Astrocyte (in vitro differentiated cells and primary cell): ENCODE measurements at regions not wholly inside any gene's neighbourhood (a gene's known extent, or its start where the extent isn't known, plus 50 kb on each side); places are given as distances from the start of the nearest gene placed in this dataset.

Experiments used
- DNase-seq: peaks from one replicate; pipeline ENCODE4 v3.0.0-alpha.2; 2010; ENCODE audit warnings: low read depth
- FAIRE-seq: peaks from 2 replicates; lab custom pipeline; 2011; peaks lifted over from hg19 to GRCh38; lab: Jason Lieb, UNC
- H2AFZ ChIP-seq: 2 replicates; pipeline ENCODE4 v1.6.0; 2012; ENCODE audit warnings: low read depth, low read length, inconsistent platforms
- H3K27ac ChIP-seq: 2 replicates; pipeline ENCODE4 v1.5.1; 2011; ENCODE audit warnings: low read depth, low read length, inconsistent platforms
- H3K27me3 ChIP-seq: 2 replicates; pipeline ENCODE4 v1.6.0; 2011; ENCODE audit warnings: low read length, inconsistent platforms; ENCODE audit not compliant: insufficient read depth
- H3K36me3 ChIP-seq: 2 replicates; pipeline ENCODE4 v1.5.1; 2011; ENCODE audit warnings: low read length, inconsistent platforms; ENCODE audit not compliant: insufficient read depth
- H3K4me1 ChIP-seq: 2 replicates; pipeline ENCODE4 v1.5.1; 2011; ENCODE audit warnings: low read length, inconsistent platforms; ENCODE audit not compliant: insufficient read depth
- H3K4me2 ChIP-seq: 2 replicates; pipeline ENCODE4 v1.6.0; 2012; ENCODE audit warnings: low read length, inconsistent platforms
- H3K4me3 ChIP-seq: 2 replicates; pipeline ENCODE4 v1.5.1; 2011; ENCODE audit warnings: low read depth, mild to moderate bottlenecking, low read length, inconsistent platforms; ENCODE audit not compliant: insufficient read depth
- H3K79me2 ChIP-seq: 2 replicates; pipeline ENCODE4 v1.6.0; 2012; ENCODE audit warnings: mild to moderate bottlenecking, low read length, inconsistent platforms; ENCODE audit not compliant: insufficient read depth
- H3K9ac ChIP-seq: 2 replicates; pipeline ENCODE4 v1.6.0; 2012; ENCODE audit warnings: mild to moderate bottlenecking, low read length, inconsistent platforms
- H3K9me3 ChIP-seq: 2 replicates; pipeline ENCODE4 v1.5.1; 2012; ENCODE audit warnings: low read depth, mild to moderate bottlenecking, low read length, inconsistent platforms; ENCODE audit not compliant: insufficient read depth
- H4K20me1 ChIP-seq: 2 replicates; pipeline ENCODE4 v1.6.0; 2012; ENCODE audit warnings: low read length, inconsistent platforms; ENCODE audit not compliant: insufficient read depth
- H3K27ac Mint-ChIP-seq: one replicate; pipeline ENCODE4 v1.8.0; 2021; ENCODE audit warnings: mild to moderate bottlenecking, mixed read lengths; ENCODE audit not compliant: unreplicated experiment
- H3K27me3 Mint-ChIP-seq: one replicate; pipeline ENCODE4 v1.8.0; 2021; ENCODE audit warnings: low read depth, mixed read lengths; ENCODE audit not compliant: unreplicated experiment
- H3K36me3 Mint-ChIP-seq: one replicate; pipeline ENCODE4 v1.8.0; 2021; ENCODE audit warnings: low read depth, mixed read lengths; ENCODE audit not compliant: unreplicated experiment
- H3K4me1 Mint-ChIP-seq: one replicate; pipeline ENCODE4 v1.8.0; 2021; ENCODE audit warnings: low read depth, mixed read lengths; ENCODE audit not compliant: unreplicated experiment
- H3K4me3 Mint-ChIP-seq: one replicate; pipeline ENCODE4 v1.8.0; 2021; ENCODE audit warnings: mild to moderate bottlenecking, moderate library complexity, mixed read lengths; ENCODE audit not compliant: unreplicated experiment
- H3K9me3 Mint-ChIP-seq: one replicate; pipeline ENCODE4 v1.8.0; 2021; ENCODE audit warnings: mild to moderate bottlenecking, mixed read lengths; ENCODE audit not compliant: unreplicated experiment
- CTCF ChIP-seq: IDR thresholded peaks from 2 replicates; pipeline ENCODE4 v1.5.1; 2011; ENCODE audit warnings: low read depth, mild to moderate bottlenecking, inconsistent platforms, low read length, moderate library complexity; ENCODE audit not compliant: insufficient read depth
- EZH2 ChIP-seq: IDR thresholded peaks from 2 replicates; pipeline ENCODE4 v1.6.1; 2012; ENCODE audit warnings: mild to moderate bottlenecking, low read length, inconsistent platforms; ENCODE audit not compliant: insufficient read depth

- no peaks in the 10 kb centered on the region for H3K9me3 ChIP-seq
- H3K36me3 ChIP-seq, result no peaks in the 10 kb centered on the region
- Mint-ChIP-seq H3K9me3 (peaks cover 8% of the 10 kb centered on the region), H3K27ac (no peak overlapping the region), H3K27me3 (peaks cover 33% of the 10 kb centered on the region), H3K4me1 (no peaks in the 10 kb centered on the region), H3K4me3 (no peak overlapping the region), H3K36me3 (no peaks in the 10 kb centered on the region)
- FAIRE-seq, result no peak
- H4K20me1 ChIP-seq, result no peaks in the 10 kb centered on the region
- H3K4me2 ChIP-seq, result no peak overlapping the region
- H3K9ac ChIP-seq, result no peak overlapping the region
- H3K4me3 ChIP-seq, result no peak overlapping the region
- no peak for TF ChIP-seq EZH2
- TF ChIP-seq CTCF, result no peak
- peaks cover 2% of the 10 kb centered on the region for H3K27me3 ChIP-seq
- H2AFZ ChIP-seq, result no peak overlapping the region
- H3K4me1 ChIP-seq, result no peaks in the 10 kb centered on the region
- DNase-seq, result no peak
- H3K79me2 ChIP-seq, result no peaks in the 10 kb centered on the region
- no peak overlapping the region for H3K27ac ChIP-seq
These were observed 267.3 kb downstream of the TFAP2C start for GRCh38 chr20:56896447-56896846.

DNA sequence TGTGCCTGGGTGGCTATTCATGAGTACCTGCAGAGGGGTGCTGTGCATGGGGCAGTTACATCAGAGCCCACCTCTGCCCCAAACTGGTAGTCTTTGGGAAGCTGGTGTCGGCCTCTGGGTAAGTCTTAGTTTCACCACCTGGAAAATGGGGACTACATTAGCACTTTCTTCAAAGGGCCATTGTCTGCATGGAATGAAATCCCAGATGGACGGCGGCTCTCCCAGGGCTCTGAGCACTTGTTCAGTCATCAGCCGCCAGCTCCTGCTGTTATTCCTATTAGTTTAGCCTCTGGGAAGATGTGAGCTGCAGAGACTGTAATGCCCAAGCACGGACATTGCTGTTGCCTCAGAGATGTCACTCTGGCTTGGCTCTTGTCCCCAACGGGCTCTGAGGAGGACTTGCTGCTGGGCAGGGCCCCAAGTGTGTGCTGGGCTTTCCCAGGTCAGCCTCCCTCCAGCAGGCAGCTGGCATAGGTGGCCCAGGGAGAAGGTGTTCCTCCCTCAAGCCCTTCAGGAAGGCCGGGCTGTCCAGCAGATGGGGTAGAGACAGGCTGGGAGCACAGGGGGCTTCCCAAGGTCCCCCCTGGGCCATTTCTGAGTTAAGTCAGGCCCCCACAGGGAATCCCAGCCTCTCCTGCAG is 268.3 kb downstream of the TFAP2C start:
- H3K79me2 ChIP-seq, result no peaks in the 10 kb centered on the region
- Mint-ChIP-seq H3K4me3 (no peak overlapping the region), H3K36me3 (no peaks in the 10 kb centered on the region), H3K4me1 (no peaks in the 10 kb centered on the region), H3K27ac (no peak overlapping the region), H3K27me3 (peaks cover 33% of the 10 kb centered on the region), H3K9me3 (peaks cover 13% of the 10 kb centered on the region)
- no peaks in the 10 kb centered on the region for H3K4me1 ChIP-seq
- H3K9me3 ChIP-seq, result no peaks in the 10 kb centered on the region
- TF ChIP-seq EZH2, result no peak
- no peak for TF ChIP-seq CTCF
- no peak overlapping the region for H3K4me3 ChIP-seq
- H4K20me1 ChIP-seq, result no peaks in the 10 kb centered on the region
- no peak overlapping the region for H3K9ac ChIP-seq
- peaks cover 2% of the 10 kb centered on the region for H3K27me3 ChIP-seq
- no peak overlapping the region for H2AFZ ChIP-seq
- FAIRE-seq (no peak), DNase-seq (no peak)
- no peak overlapping the region for H3K27ac ChIP-seq
- H3K4me2 ChIP-seq, result no peak overlapping the region
- no peaks in the 10 kb centered on the region for H3K36me3 ChIP-seq

GRCh38 chr20:56897958-56898349 is 268.8 kb downstream of the TFAP2C start:
- Histone ChIP-seq H3K4me2 (no peak overlapping the region), H3K4me3 (no peak overlapping the region), H3K27me3 (peaks cover 2% of the 10 kb centered on the region), H2AFZ (no peak overlapping the region), H3K36me3 (no peaks in the 10 kb centered on the region), H3K9me3 (no peaks in the 10 kb centered on the region), H3K4me1 (no peaks in the 10 kb centered on the region), H3K79me2 (no peaks in the 10 kb centered on the region), H3K27ac (no peak overlapping the region), H4K20me1 (no peaks in the 10 kb centered on the region), H3K9ac (no peak overlapping the region)
- H3K27me3 Mint-ChIP-seq, result peaks cover 33% of the 10 kb centered on the region
- H3K9me3 Mint-ChIP-seq, result peaks cover 13% of the 10 kb centered on the region
- TF ChIP-seq EZH2, result no peak
- TF ChIP-seq CTCF, result no peak
- DNase-seq (no peak), FAIRE-seq (no peak)
- no peaks in the 10 kb centered on the region for H3K36me3 Mint-ChIP-seq
- H3K4me3 Mint-ChIP-seq, result no peak overlapping the region
- H3K27ac Mint-ChIP-seq, result no peak overlapping the region
- H3K4me1 Mint-ChIP-seq, result no peaks in the 10 kb centered on the region
